Smooth muscle cell (in vitro differentiated cells): ENCODE measurements at regions not wholly inside any gene's neighbourhood (a gene's known extent, or its start where the extent isn't known, plus 50 kb on each side); places are given as distances from the start of the nearest gene placed in this dataset.

ENCODE experiments used
- DNase-seq: peaks from one replicate; lab custom pipeline; 2025; ENCODE audit not compliant: unreplicated experiment; lab: John Stamatoyannopoulos, UW
- H2AFZ ChIP-seq: fragments of 200-600 bp; sonication (generic); 2 replicates; pipeline ENCODE4 v1.6.0; 2016; ENCODE audit warnings: antibody characterized with exemption, low read depth, mild to moderate bottlenecking
- H3F3A ChIP-seq: fragments of 200-600 bp; sonication (generic); 2 replicates; pipeline ENCODE4 v1.6.0; 2017; ENCODE audit warnings: antibody characterized with exemption, low read depth
- H3K27ac ChIP-seq: fragments of 200-600 bp; sonication (generic); 2 replicates; pipeline ENCODE4 v1.5.1; 2016; ENCODE audit warnings: low read depth, mild to moderate bottlenecking
- H3K27me3 ChIP-seq: fragments of 200-600 bp; sonication (generic); 2 replicates; pipeline ENCODE4 v1.6.1; 2016; ENCODE audit warnings: low read depth, mild to moderate bottlenecking
- H3K36me3 ChIP-seq: fragments of 200-600 bp; sonication (generic); 2 replicates; pipeline ENCODE4 v1.5.1; 2016; ENCODE audit warnings: low read depth
- H3K4me1 ChIP-seq: fragments of 200-600 bp; sonication (generic); 2 replicates; pipeline ENCODE4 v1.5.1; 2016; ENCODE audit warnings: low read depth
- H3K4me2 ChIP-seq: fragments of 200-600 bp; sonication (generic); 2 replicates; pipeline ENCODE4 v1.6.0; 2016; ENCODE audit warnings: mild to moderate bottlenecking
- H3K4me3 ChIP-seq: fragments of 200-600 bp; sonication (generic); 2 replicates; pipeline ENCODE4 v1.5.1; 2016; ENCODE audit warnings: mild to moderate bottlenecking
- H3K79me2 ChIP-seq: fragments of 200-600 bp; sonication (generic); 2 replicates; pipeline ENCODE4 v1.6.0; 2016; ENCODE audit warnings: low read depth, mild to moderate bottlenecking
- H3K9ac ChIP-seq: fragments of 200-600 bp; sonication (generic); 2 replicates; pipeline ENCODE4 v1.6.0; 2016; ENCODE audit warnings: low read depth
- H3K9me3 ChIP-seq: fragments of 200-600 bp; sonication (generic); replicated peaks from 2 replicates; pipeline ENCODE4 v1.5.1; 2016; ENCODE audit warnings: low read depth
- H4K20me1 ChIP-seq: fragments of 200-600 bp; sonication (generic); 2 replicates; pipeline ENCODE4 v1.6.0; 2016; ENCODE audit warnings: low read depth
- CTCF ChIP-seq: fragments of 200-600 bp; sonication (generic); IDR thresholded peaks from 2 replicates; pipeline ENCODE4 v1.5.1; 2017; ENCODE audit warnings: borderline replicate concordance, mild to moderate bottlenecking, antibody characterized with exemption; ENCODE audit not compliant: insufficient read depth, poor library complexity, severe bottlenecking
- WGBS: methylation state at CpG from one replicate; pipeline ENCODE4 v1.1.7; 2016; ENCODE audit warnings: low lambda C conversion rate; 5-methylcytosine and 5-hydroxymethylcytosine counted together

- Histone ChIP-seq H3K4me2 (no peak overlapping the region), H3K79me2 (no peaks in the 10 kb centered on the region), H3K4me1 (no peaks in the 10 kb centered on the region), H3K36me3 (no peaks in the 10 kb centered on the region), H3K4me3 (no peak overlapping the region), H3K27ac (no peak overlapping the region), H4K20me1 (no peaks in the 10 kb centered on the region), H3K9ac (no peak overlapping the region), H3K9me3 (no peaks in the 10 kb centered on the region), H3F3A (peaks cover 10% of the 10 kb centered on the region), H2AFZ (no peak overlapping the region), H3K27me3 (no peaks in the 10 kb centered on the region)
- no peak for DNase-seq
- TF ChIP-seq CTCF = no peak
- 95% methylated on average over 2 of the region's 2 CpGs for WGBS
Observed at GRCh38 chr6:105503641-105504040, 100.8 kb upstream of the PREP start.

- DNase-seq = no peak
- no peaks in the 10 kb centered on the region for H3K36me3 ChIP-seq
- no peak overlapping the region for H3K9ac ChIP-seq
- H3F3A ChIP-seq = peaks cover 10% of the 10 kb centered on the region
- H4K20me1 ChIP-seq = no peaks in the 10 kb centered on the region
- H3K4me3 ChIP-seq = no peak overlapping the region
- no peaks in the 10 kb centered on the region for H3K4me1 ChIP-seq
- no peaks in the 10 kb centered on the region for H3K27me3 ChIP-seq
- no peak overlapping the region for H3K4me2 ChIP-seq
- H2AFZ ChIP-seq = peak overlapping the region; percentile 73
- WGBS = 94% methylated on average over 1 of the region's 1 CpG
- no peaks in the 10 kb centered on the region for H3K9me3 ChIP-seq
- no peaks in the 10 kb centered on the region for H3K79me2 ChIP-seq
- H3K27ac ChIP-seq = no peak overlapping the region
- TF ChIP-seq CTCF = no peak
Observed at GRCh38 chr6:105501826-105502344, 99.0 kb upstream of the PREP start.

- no peak overlapping the region for H3K4me3 ChIP-seq
- TF ChIP-seq CTCF = no peak
- no peak overlapping the region for H3K27ac ChIP-seq
- H2AFZ ChIP-seq = peak overlapping the region; percentile 73
- no peak for DNase-seq
- no peaks in the 10 kb centered on the region for H3K79me2 ChIP-seq
- no peaks in the 10 kb centered on the region for H3K9me3 ChIP-seq
- H3K4me1 ChIP-seq = no peaks in the 10 kb centered on the region
- no peaks in the 10 kb centered on the region for H4K20me1 ChIP-seq
- no peaks in the 10 kb centered on the region for H3K36me3 ChIP-seq
- WGBS = 14% methylated on average over 1 of the region's 1 CpG
- no peaks in the 10 kb centered on the region for H3K27me3 ChIP-seq
- H3K4me2 ChIP-seq = no peak overlapping the region
- peaks cover 10% of the 10 kb centered on the region for H3F3A ChIP-seq
- H3K9ac ChIP-seq = no peak overlapping the region
Observed at GRCh38 chr6:105501246-105501645, 98.4 kb upstream of the PREP start.

- Histone ChIP-seq H3K27me3 (no peaks in the 10 kb centered on the region), H3K4me2 (no peak overlapping the region), H3K79me2 (no peaks in the 10 kb centered on the region), H3K4me3 (no peak overlapping the region), H3K27ac (no peak overlapping the region), H3K4me1 (no peaks in the 10 kb centered on the region), H2AFZ (peak overlapping the region; percentile 73), H4K20me1 (no peaks in the 10 kb centered on the region), H3K9ac (no peak overlapping the region), H3F3A (peaks cover 10% of the 10 kb centered on the region), H3K36me3 (no peaks in the 10 kb centered on the region), H3K9me3 (no peaks in the 10 kb centered on the region)
- no peak for DNase-seq
- WGBS = 90% methylated on average over 1 of the region's 1 CpG
- no peak for TF ChIP-seq CTCF
Observed at GRCh38 chr6:105500693-105501092, 97.8 kb upstream of the PREP start.
